ENCODE measurements at regions not wholly inside any gene's neighbourhood (a gene's known extent, or its start where the extent isn't known, plus 50 kb on each side); places are given as distances from the start of the nearest gene placed in this dataset.
"Not testable (repeated sequence)": the region's sequence is repeated elsewhere in the genome, so short reads cannot be mapped to it uniquely, and the experiment has no call there.

GRCh38 chr3:145900056-145900829, 260.7 kb downstream of the PLOD2 start:
- DNase-seq = no peak

DNA sequence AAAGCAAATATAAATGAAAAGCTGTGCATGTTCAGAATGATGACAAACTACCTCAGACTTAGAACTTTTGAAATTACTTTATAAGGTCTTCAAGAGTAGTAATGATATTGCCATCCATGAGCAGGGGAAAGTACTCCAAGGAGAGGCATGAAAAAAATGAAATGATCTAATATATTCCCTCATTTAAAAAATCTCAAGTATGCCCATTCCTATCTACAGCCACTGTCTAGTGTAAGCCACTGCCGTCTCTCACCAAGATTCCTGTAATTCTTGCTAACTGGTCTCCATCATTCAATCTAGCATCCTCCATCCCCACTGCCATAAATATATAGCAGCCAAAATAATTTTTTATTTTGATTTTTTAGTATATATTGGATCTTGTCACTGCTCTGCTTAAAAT, 258.8 kb downstream of the PLOD2 start:
- DNase-seq = no peak

GRCh38 chr3:145903472-145904013, 257.4 kb downstream of the PLOD2 start:
- DNase-seq = no peak

GRCh38 chr3:145904138-145904537, 256.8 kb downstream of the PLOD2 start:
- DNase-seq = no peak

GRCh38 chr3:145906301-145906700, 254.7 kb downstream of the PLOD2 start:
- DNase-seq = no peak

GRCh38 chr3:145906755-145907154, 254.2 kb downstream of the PLOD2 start:
- no peak for DNase-seq

DNA sequence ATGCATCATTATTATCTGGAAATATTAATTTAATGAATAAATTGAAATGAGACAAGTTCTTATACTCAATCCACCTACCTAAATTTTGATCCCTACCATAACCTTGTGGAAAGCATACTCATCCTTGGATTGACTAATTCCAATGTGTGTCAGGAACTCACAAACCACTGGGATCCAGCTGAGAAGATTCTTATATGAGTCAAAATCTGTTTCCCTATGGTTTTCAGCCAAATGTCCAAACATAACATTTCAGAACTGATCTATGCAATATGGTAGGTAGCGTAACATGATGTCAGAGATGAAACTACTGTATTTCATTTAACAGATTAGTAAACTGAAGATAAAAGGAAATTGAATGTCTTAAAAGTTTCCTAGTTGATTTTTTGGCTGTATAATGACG, 250.0 kb downstream of the PLOD2 start:
- DNase-seq = no peak

GRCh38 chr3:145915787-145916186, 245.2 kb downstream of the PLOD2 start:
- no peak for DNase-seq

DNA sequence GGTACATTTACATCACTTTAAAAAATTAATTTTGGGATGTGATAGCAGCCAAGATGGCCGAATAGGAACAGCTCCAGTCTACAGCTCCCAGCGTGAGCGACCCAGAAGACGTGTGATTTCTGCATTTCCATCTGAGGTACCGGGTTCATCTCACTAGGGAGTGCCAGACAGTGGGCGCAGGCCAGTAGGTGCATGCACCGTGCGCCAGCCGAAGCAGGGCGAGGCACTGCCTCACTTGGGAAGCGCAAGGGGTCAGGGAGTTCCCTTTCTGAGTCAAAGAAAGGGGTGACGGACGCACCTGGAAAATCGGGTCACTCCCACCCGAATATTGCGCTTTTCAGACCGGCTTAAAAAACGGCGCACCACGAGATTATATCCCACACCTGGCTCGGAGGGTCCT, 233.2 kb downstream of the PLOD2 start:
- not testable (repeated sequence) for DNase-seq

GRCh38 chr3:145936971-145937370, 224.0 kb downstream of the PLOD2 start:
- no peak for DNase-seq

- DNase-seq = no peak
These were observed 221.6 kb downstream of the PLOD2 start for GRCh38 chr3:145939431-145939830.

DNA sequence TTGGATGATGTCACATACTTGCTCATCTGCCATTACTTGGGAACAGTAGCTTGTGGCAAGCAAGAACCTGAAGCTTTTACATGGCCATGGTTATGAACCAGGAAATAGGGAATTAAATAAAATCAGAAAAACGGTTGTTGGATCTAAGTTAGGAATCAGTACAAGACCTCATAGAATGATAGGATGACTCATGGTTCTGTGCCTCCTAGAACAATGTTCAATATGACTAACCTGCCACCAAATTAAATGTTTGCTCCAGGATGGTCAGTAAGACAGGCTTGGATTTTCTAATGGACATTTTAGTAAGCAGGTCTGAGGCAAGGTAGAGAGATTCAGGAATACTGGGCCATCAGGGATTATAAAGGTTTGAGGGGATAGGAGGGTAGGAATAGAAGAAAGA, 218.9 kb downstream of the PLOD2 start:
- DNase-seq = no peak

GRCh38 chr3:145943952-145944351, 217.0 kb downstream of the PLOD2 start:
- DNase-seq = no peak

- DNase-seq = no peak
These were observed 209.5 kb downstream of the PLOD2 start for GRCh38 chr3:145951441-145951840.

DNA sequence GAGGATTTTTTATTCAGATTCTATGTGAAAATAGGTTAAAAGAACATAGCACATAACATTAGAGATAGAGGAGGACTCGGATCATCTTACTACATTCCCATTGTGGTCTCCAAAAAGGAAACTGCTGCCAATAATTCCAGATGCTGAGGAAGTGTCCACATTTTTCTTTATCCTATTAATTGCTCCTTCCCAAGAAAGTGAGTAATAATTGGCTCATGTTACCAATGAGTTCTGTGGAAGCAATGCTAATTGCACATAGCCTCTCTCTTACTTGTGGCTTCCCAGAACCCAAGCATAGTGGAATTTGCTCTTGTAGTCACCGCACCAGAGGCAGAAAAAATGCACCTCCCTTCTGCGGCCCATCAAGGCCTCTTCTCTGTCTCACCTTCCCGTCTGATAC, 208.4 kb downstream of the PLOD2 start:
- no peak for DNase-seq

DNA sequence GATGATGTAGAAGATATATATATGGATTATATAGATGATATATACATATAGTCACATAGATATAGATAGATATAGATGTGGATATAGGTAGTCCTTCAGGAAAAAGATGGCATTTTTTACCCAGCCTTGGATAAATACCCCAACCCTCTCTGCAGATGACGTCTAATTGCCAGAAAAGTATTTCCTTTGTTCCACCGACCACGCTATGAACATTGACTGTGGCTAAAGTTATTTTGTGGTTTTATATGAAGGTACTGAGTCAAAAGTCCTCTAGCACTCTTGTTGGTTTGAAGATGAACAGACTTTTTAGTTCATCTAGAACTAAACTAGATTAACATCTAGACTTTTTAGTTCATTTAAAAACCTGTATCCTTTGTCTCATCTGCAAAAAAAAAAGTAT, 207.7 kb downstream of the PLOD2 start:
- no peak for DNase-seq

GRCh38 chr3:145959457-145960088, 201.4 kb downstream of the PLOD2 start:
- no peak for DNase-seq

DNA sequence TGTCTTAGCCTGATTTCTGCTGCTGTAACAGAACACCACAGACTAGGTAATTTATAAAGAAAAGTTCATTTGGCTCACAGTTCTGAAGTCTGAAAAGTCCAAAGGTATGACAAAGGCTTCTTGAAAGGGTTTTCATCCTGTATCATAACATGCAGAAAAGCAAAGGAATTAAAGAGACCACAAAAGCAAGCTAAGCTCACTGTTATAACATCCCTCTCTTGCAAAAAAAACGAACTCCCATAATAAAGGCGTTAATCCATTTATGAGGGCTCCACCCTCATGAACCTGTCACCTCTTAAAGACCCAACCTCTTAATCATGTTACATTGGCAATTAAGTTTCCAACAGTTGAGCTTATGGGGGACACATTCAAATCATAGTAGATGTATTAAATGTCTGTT, 197.9 kb downstream of the PLOD2 start:
- no peak for DNase-seq

DNA sequence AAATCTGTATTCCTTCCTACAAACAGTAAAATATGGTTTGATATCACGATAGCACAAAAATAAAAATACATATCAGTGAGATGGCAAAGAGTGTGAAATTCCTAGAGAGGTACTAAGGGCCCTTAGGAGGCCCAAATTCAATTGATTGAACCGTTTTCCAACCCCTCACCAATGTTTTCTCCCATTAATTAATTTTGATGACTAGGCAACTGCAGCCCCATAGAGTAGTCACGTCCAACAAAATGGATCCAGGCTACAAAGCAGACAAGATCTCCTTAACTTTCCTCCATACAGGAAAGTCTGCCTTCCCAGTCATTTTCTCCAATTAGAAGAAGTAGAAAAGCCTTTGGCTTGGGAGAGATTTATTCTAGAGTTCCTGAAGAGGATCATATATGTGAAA, 193.9 kb downstream of the PLOD2 start:
- DNase-seq = no peak

- no peak for DNase-seq
These were observed 189.8 kb downstream of the PLOD2 start for GRCh38 chr3:145971186-145971585.

GRCh38 chr3:145972851-145973250, 188.1 kb downstream of the PLOD2 start:
- no peak for DNase-seq

- DNase-seq = no peak
These were observed 179.9 kb downstream of the PLOD2 start for GRCh38 chr3:145981056-145981455.

- no peak for DNase-seq
These were observed 177.9 kb downstream of the PLOD2 start for GRCh38 chr3:145983101-145983500.

All from hematopoietic multipotent progenitor cell treated with erythropoietin and hydrocortisone succinate and interleukin-3 and kit ligand, for 8 days (in vitro differentiated cells).